SK-N-SH treated with all-trans-retinoic acid at 6 μM for 48 hours (cell line): ENCODE measurements at regions not wholly inside any gene's neighbourhood (a gene's known extent, or its start where the extent isn't known, plus 50 kb on each side); places are given as distances from the start of the nearest gene placed in this dataset.

Source experiments
- ATAC-seq: fragments of 200-7000 bp; cut with Tn5 transposase; 3 replicates; pipeline ENCODE4 v1.9.1; 2020; ENCODE audit warnings: mild to moderate bottlenecking, moderate library complexity
- ARNTL ChIP-seq: fragments of 450-650 bp; formaldehyde crosslinking; IDR thresholded peaks from 2 replicates; pipeline ENCODE4 v1.5.0; 2020; ENCODE audit warnings: low read depth, mild to moderate bottlenecking, moderate library complexity, borderline replicate concordance
- BACH2 ChIP-seq: fragments of 250-450 bp; sonication (Bioruptor Pico); IDR thresholded peaks from 2 replicates; pipeline ENCODE4 v1.9.0; 2021; ENCODE audit warnings: mild to moderate bottlenecking, borderline replicate concordance
- CSDC2 ChIP-seq: fragments of 250-450 bp; sonication (Bioruptor Pico); IDR thresholded peaks from 2 replicates; pipeline ENCODE4 v1.5.0; 2020; ENCODE audit warnings: mild to moderate bottlenecking, moderate library complexity
- ESRRG ChIP-seq: fragments of 250-450 bp; sonication (Bioruptor Pico); IDR thresholded peaks from 2 replicates; pipeline ENCODE4 v1.6.1; 2021; ENCODE audit warnings: mild to moderate bottlenecking
- ISL1 ChIP-seq: fragments of 250-450 bp; sonication (Bioruptor Pico); IDR thresholded peaks from 2 replicates; pipeline ENCODE4 v2.1.2; 2022; ENCODE audit warnings: mild to moderate bottlenecking, moderate library complexity
- OSR1 ChIP-seq: fragments of 250-450 bp; sonication (Bioruptor Pico); IDR thresholded peaks from 2 replicates; pipeline ENCODE4 v1.8.0; 2022; ENCODE audit warnings: moderate library complexity, mild to moderate bottlenecking, inconsistent platforms
- PPARA ChIP-seq: fragments of 250-450 bp; sonication (Bioruptor Pico); IDR thresholded peaks from 2 replicates; pipeline ENCODE4 v1.5.0; 2020; ENCODE audit warnings: mild to moderate bottlenecking, borderline replicate concordance
- RARB ChIP-seq: fragments of 250-450 bp; sonication (Bioruptor Pico); IDR thresholded peaks from 2 replicates; pipeline ENCODE4 v1.8.0; 2021; ENCODE audit warnings: mild to moderate bottlenecking, moderate library complexity
- SNAI2 ChIP-seq: fragments of 250-450 bp; sonication (Bioruptor Pico); IDR thresholded peaks from 2 replicates; pipeline ENCODE4 v1.5.0; 2020; ENCODE audit warnings: mild to moderate bottlenecking, moderate library complexity
- TOX ChIP-seq: fragments of 250-450 bp; sonication (Bioruptor Pico); IDR thresholded peaks from 2 replicates; pipeline ENCODE4 v1.8.0; 2021; ENCODE audit warnings: mild to moderate bottlenecking, moderate library complexity, borderline replicate concordance
- ZC3H10 ChIP-seq: fragments of 250-450 bp; sonication (Bioruptor Pico); IDR thresholded peaks from 2 replicates; pipeline ENCODE4 v1.5.1; 2021; ENCODE audit warnings: mild to moderate bottlenecking, moderate library complexity
- ZFP3 ChIP-seq: fragments of 250-450 bp; sonication (Bioruptor Pico); IDR thresholded peaks from 2 replicates; pipeline ENCODE4 v1.5.0; 2020; ENCODE audit warnings: mild to moderate bottlenecking, moderate library complexity
- ZFP30 ChIP-seq: fragments of 450-650 bp; formaldehyde crosslinking; IDR thresholded peaks from 2 replicates; pipeline ENCODE4 v1.5.0; 2022; ENCODE audit warnings: mild to moderate bottlenecking, moderate library complexity
- ZNF565 ChIP-seq: fragments of 450-650 bp; formaldehyde crosslinking; conservative IDR thresholded peaks from 2 replicates; pipeline ENCODE4 v1.5.0; 2020; ENCODE audit warnings: low read depth, mild to moderate bottlenecking, moderate library complexity
- ZNF70 ChIP-seq: fragments of 450-650 bp; formaldehyde crosslinking; IDR thresholded peaks from 2 replicates; pipeline ENCODE4 v1.5.0; 2020; ENCODE audit warnings: mild to moderate bottlenecking, moderate library complexity
- TF ChIP-seq, protein P1 (sequence below): fragments of 250-450 bp; sonication (Bioruptor Pico); IDR thresholded peaks from 2 replicates; pipeline ENCODE4 v1.5.1; 2020; ENCODE audit warnings: low read depth, mild to moderate bottlenecking, moderate library complexity
- TF ChIP-seq, protein P2 (sequence below): fragments of 250-450 bp; sonication (Bioruptor Pico); IDR thresholded peaks from 2 replicates; pipeline ENCODE4 v1.8.0; 2021; ENCODE audit warnings: low read depth, mild to moderate bottlenecking, moderate library complexity, borderline replicate concordance
- TF ChIP-seq, protein P3 (sequence below): fragments of 250-450 bp; sonication (Bioruptor Pico); IDR thresholded peaks from 2 replicates; pipeline ENCODE4 v1.5.1; 2021; ENCODE audit warnings: mild to moderate bottlenecking, moderate library complexity
- TF ChIP-seq, protein P4 (sequence below): fragments of 250-450 bp; sonication (Bioruptor Pico); IDR thresholded peaks from 2 replicates; pipeline ENCODE4 v1.8.0; 2020; ENCODE audit warnings: mild to moderate bottlenecking, moderate library complexity, borderline replicate concordance
- TF ChIP-seq, protein P5 (sequence below): fragments of 250-450 bp; sonication (Bioruptor Pico); IDR thresholded peaks from 2 replicates; pipeline ENCODE4 v1.5.0; 2020; ENCODE audit warnings: mild to moderate bottlenecking, moderate library complexity

DNA sequence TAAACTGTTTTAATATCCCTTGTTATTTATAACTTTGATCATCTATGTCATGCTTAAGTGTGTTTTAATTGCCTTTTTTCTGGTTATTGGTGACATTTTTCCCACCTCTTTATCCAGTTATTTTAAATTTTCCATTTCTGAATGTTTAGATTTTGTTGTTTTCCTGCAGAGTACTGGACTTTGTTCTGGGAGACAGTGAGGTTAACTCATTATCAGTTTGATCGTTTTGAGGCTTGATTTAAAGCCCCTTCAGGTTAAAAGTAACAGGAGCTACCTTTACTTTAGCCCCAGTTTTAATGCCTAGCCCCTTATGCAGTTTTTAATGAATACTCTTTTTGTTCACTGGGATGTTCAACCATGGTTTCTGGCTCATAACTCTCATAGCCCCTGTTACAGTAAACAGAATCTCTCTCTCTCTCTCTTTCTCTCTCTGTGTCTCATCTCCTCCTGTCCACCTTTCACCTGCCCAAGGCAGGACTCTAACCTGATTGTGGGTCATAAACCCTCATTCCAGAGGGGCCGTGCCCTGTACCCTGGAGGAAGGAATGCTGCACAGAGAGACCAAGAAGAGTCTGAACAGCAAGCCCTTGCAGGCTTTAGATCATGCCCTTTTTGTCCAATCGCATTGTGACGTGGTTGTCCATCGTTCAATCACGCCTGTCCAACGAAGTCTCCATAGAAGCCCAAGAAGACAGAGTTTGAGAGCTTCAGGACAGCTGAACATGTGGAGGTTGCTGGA is 91.8 kb upstream of the WDR72 start:
- TF ChIP-seq SNAI2 (no peak), ZC3H10 (CRISPR knock-in tag) (no peak), ZNF70 (CRISPR knock-in tag) (no peak), OSR1 (CRISPR knock-in tag) (no peak), TOX (CRISPR knock-in tag) (no peak), PPARA (CRISPR knock-in tag) (no peak), ESRRG (CRISPR knock-in tag) (no peak), RARB (CRISPR knock-in tag) (no peak)
- TF ChIP-seq, protein P1, sequence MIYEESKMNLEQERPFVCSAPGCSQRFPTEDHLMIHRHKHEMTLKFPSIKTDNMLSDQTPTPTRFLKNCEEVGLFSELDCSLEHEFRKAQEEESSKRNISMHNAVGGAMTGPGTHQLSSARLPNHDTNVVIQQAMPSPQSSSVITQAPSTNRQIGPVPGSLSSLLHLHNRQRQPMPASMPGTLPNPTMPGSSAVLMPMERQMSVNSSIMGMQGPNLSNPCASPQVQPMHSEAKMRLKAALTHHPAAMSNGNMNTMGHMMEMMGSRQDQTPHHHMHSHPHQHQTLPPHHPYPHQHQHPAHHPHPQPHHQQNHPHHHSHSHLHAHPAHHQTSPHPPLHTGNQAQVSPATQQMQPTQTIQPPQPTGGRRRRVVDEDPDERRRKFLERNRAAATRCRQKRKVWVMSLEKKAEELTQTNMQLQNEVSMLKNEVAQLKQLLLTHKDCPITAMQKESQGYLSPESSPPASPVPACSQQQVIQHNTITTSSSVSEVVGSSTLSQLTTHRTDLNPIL, result no peak
- TF ChIP-seq, protein P2, sequence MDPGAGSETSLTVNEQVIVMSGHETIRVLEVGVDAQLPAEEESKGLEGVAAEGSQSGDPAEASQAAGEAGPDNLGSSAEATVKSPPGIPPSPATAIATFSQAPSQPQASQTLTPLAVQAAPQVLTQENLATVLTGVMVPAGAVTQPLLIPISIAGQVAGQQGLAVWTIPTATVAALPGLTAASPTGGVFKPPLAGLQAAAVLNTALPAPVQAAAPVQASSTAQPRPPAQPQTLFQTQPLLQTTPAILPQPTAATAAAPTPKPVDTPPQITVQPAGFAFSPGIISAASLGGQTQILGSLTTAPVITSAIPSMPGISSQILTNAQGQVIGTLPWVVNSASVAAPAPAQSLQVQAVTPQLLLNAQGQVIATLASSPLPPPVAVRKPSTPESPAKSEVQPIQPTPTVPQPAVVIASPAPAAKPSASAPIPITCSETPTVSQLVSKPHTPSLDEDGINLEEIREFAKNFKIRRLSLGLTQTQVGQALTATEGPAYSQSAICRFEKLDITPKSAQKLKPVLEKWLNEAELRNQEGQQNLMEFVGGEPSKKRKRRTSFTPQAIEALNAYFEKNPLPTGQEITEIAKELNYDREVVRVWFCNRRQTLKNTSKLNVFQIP (CRISPR knock-in tag), result no peak
- no peak for ATAC-seq

DNA sequence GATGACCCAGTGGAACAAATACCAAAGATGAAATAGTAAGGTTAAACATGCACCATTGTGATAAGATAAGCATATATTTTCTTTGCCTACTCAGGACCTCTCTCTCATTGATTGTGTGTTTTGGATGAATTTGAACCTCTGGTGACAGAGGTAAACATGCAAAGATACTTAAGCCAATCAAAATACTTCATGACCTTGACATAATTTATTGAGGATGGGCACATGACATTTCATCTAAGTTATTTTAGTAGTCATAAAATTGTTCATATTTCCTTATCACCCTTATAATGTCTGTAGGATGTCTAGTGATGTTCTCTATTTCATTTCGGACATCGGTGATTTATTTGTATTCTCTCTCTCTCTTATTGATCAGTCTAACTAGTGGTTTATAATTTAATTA is 88.3 kb upstream of the WDR72 start:
- ATAC-seq, result no peak
- TF ChIP-seq, protein P3, sequence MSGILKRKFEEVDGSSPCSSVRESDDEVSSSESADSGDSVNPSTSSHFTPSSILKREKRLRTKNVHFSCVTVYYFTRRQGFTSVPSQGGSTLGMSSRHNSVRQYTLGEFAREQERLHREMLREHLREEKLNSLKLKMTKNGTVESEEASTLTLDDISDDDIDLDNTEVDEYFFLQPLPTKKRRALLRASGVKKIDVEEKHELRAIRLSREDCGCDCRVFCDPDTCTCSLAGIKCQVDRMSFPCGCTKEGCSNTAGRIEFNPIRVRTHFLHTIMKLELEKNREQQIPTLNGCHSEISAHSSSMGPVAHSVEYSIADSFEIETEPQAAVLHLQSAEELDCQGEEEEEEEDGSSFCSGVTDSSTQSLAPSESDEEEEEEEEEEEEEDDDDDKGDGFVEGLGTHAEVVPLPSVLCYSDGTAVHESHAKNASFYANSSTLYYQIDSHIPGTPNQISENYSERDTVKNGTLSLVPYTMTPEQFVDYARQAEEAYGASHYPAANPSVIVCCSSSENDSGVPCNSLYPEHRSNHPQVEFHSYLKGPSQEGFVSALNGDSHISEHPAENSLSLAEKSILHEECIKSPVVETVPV (CRISPR knock-in tag), result no peak
- no peak for TF ChIP-seq ZFP30
- no peak for TF ChIP-seq ZNF565 (CRISPR knock-in tag)
- TF ChIP-seq OSR1 (CRISPR knock-in tag), result no peak
- no peak for TF ChIP-seq BACH2 (CRISPR knock-in tag)
- no peak for TF ChIP-seq SNAI2
- no peak for TF ChIP-seq ISL1 (CRISPR knock-in tag)
- TF ChIP-seq, protein P2 (CRISPR knock-in tag), result no peak
- no peak for TF ChIP-seq ZNF70 (CRISPR knock-in tag)
- TF ChIP-seq ESRRG (CRISPR knock-in tag), result no peak
- TF ChIP-seq, protein P4, sequence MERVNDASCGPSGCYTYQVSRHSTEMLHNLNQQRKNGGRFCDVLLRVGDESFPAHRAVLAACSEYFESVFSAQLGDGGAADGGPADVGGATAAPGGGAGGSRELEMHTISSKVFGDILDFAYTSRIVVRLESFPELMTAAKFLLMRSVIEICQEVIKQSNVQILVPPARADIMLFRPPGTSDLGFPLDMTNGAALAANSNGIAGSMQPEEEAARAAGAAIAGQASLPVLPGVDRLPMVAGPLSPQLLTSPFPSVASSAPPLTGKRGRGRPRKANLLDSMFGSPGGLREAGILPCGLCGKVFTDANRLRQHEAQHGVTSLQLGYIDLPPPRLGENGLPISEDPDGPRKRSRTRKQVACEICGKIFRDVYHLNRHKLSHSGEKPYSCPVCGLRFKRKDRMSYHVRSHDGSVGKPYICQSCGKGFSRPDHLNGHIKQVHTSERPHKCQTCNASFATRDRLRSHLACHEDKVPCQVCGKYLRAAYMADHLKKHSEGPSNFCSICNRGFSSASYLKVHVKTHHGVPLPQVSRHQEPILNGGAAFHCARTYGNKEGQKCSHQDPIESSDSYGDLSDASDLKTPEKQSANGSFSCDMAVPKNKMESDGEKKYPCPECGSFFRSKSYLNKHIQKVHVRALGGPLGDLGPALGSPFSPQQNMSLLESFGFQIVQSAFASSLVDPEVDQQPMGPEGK, result no peak
- no peak for TF ChIP-seq ZC3H10 (CRISPR knock-in tag)
- TF ChIP-seq RARB (CRISPR knock-in tag), result no peak
- no peak for TF ChIP-seq TOX (CRISPR knock-in tag)

DNA sequence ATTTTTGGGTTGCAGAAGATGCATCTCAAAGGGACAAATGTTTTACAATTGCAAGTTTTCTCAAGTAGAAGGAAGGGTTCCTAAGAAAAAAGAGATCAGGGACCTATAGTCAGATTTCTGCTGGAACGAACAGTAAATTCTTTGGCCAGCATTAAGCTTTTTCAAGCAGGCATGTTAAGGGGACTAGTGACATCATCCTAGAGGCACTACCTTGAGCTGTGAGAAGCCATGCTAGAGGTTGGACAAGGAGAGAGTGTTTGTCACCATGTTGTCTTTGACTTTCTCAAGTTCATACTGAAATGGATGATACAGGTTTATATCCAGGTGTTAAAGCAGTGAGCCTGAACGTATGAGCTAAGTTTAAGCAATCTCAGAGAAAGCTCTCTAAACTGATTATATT is 85.2 kb upstream of the WDR72 start:
- ATAC-seq, result no peak
- TF ChIP-seq ZFP3, result no peak
- TF ChIP-seq BACH2 (CRISPR knock-in tag), result no peak
- TF ChIP-seq ESRRG (CRISPR knock-in tag), result no peak
- TF ChIP-seq, protein P3 (CRISPR knock-in tag), result no peak
- TF ChIP-seq TOX (CRISPR knock-in tag), result no peak
- TF ChIP-seq, protein P5, sequence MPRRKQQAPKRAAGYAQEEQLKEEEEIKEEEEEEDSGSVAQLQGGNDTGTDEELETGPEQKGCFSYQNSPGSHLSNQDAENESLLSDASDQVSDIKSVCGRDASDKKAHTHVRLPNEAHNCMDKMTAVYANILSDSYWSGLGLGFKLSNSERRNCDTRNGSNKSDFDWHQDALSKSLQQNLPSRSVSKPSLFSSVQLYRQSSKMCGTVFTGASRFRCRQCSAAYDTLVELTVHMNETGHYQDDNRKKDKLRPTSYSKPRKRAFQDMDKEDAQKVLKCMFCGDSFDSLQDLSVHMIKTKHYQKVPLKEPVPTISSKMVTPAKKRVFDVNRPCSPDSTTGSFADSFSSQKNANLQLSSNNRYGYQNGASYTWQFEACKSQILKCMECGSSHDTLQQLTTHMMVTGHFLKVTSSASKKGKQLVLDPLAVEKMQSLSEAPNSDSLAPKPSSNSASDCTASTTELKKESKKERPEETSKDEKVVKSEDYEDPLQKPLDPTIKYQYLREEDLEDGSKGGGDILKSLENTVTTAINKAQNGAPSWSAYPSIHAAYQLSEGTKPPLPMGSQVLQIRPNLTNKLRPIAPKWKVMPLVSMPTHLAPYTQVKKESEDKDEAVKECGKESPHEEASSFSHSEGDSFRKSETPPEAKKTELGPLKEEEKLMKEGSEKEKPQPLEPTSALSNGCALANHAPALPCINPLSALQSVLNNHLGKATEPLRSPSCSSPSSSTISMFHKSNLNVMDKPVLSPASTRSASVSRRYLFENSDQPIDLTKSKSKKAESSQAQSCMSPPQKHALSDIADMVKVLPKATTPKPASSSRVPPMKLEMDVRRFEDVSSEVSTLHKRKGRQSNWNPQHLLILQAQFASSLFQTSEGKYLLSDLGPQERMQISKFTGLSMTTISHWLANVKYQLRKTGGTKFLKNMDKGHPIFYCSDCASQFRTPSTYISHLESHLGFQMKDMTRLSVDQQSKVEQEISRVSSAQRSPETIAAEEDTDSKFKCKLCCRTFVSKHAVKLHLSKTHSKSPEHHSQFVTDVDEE, result no peak
- no peak for TF ChIP-seq CSDC2
- TF ChIP-seq ZFP30, result no peak
- TF ChIP-seq, protein P4, result no peak
- no peak for TF ChIP-seq ZC3H10 (CRISPR knock-in tag)
- TF ChIP-seq OSR1 (CRISPR knock-in tag), result no peak
- no peak for TF ChIP-seq PPARA (CRISPR knock-in tag)
- no peak for TF ChIP-seq ISL1 (CRISPR knock-in tag)
- TF ChIP-seq ARNTL (CRISPR knock-in tag), result no peak
